ENCODE measurements at regions not wholly inside any gene's neighbourhood (a gene's known extent, or its start where the extent isn't known, plus 50 kb on each side); places are given as distances from the start of the nearest gene placed in this dataset.
"Not testable (repeated sequence)": the region's sequence is repeated elsewhere in the genome, so short reads cannot be mapped to it uniquely, and the experiment has no call there.

GRCh38 chr12:78278706-78279190, 448.1 kb downstream of the NAV3 start:
- no peak overlapping the region for H2AFZ ChIP-seq (ENCODE audit: low read length)
- no peak for DNase-seq
- H3K4me1 ChIP-seq (ENCODE audit: low read length): no peaks in the 10 kb centered on the region
- no peak overlapping the region for H3K27ac ChIP-seq (ENCODE audit: low read length)
- no peaks in the 10 kb centered on the region for H3F3A ChIP-seq (ENCODE audit: insufficient read depth, low read length)
- H3K9me3 ChIP-seq (replicated peaks; ENCODE audit: insufficient read depth, low read length): no peaks in the 10 kb centered on the region
- H3K27me3 ChIP-seq (replicated peaks; ENCODE audit: insufficient read depth, low read length): no peaks in the 10 kb centered on the region
- no peak overlapping the region for H3K4me3 ChIP-seq (ENCODE audit: low read length)
- TF ChIP-seq EZH2phosphoT487 (IDR thresholded peaks at IDR 0.05; ENCODE audit: low read length) (no peak), EZH2 (optimal IDR thresholded peaks at IDR 0.05; ENCODE audit: low read depth, low read length) (no peak)
- TF ChIP-seq, protein P1, sequence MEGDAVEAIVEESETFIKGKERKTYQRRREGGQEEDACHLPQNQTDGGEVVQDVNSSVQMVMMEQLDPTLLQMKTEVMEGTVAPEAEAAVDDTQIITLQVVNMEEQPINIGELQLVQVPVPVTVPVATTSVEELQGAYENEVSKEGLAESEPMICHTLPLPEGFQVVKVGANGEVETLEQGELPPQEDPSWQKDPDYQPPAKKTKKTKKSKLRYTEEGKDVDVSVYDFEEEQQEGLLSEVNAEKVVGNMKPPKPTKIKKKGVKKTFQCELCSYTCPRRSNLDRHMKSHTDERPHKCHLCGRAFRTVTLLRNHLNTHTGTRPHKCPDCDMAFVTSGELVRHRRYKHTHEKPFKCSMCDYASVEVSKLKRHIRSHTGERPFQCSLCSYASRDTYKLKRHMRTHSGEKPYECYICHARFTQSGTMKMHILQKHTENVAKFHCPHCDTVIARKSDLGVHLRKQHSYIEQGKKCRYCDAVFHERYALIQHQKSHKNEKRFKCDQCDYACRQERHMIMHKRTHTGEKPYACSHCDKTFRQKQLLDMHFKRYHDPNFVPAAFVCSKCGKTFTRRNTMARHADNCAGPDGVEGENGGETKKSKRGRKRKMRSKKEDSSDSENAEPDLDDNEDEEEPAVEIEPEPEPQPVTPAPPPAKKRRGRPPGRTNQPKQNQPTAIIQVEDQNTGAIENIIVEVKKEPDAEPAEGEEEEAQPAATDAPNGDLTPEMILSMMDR (IDR thresholded peaks at IDR 0.05; ENCODE audit: low read length): no peak
- no peaks in the 10 kb centered on the region for H3K36me3 ChIP-seq (replicated peaks; ENCODE audit: insufficient read depth, low read length)
- H3K4me2 ChIP-seq (ENCODE audit: low read depth, low read length): no peak overlapping the region
- H4K20me1 ChIP-seq (ENCODE audit: insufficient read depth, low read length): no peaks in the 10 kb centered on the region
- H3K9me2 ChIP-seq (replicated peaks; ENCODE audit: insufficient read depth, low read length): no peaks in the 10 kb centered on the region
- no peak overlapping the region for H3K9ac ChIP-seq (ENCODE audit: low read length)
- H3K79me2 ChIP-seq (ENCODE audit: low read length): no peaks in the 10 kb centered on the region

- Histone ChIP-seq H3K4me2 (ENCODE audit: low read depth, low read length) (no peak overlapping the region), H3K4me1 (ENCODE audit: low read length) (no peaks in the 10 kb centered on the region), H2AFZ (ENCODE audit: low read length) (no peak overlapping the region), H3K9ac (ENCODE audit: low read length) (no peak overlapping the region), H3K9me3 (replicated peaks; ENCODE audit: insufficient read depth, low read length) (no peaks in the 10 kb centered on the region), H4K20me1 (ENCODE audit: insufficient read depth, low read length) (no peaks in the 10 kb centered on the region), H3K27ac (ENCODE audit: low read length) (no peak overlapping the region), H3K9me2 (replicated peaks; ENCODE audit: insufficient read depth, low read length) (no peaks in the 10 kb centered on the region), H3K36me3 (replicated peaks; ENCODE audit: insufficient read depth, low read length) (no peaks in the 10 kb centered on the region), H3K4me3 (ENCODE audit: low read length) (no peak overlapping the region), H3K79me2 (ENCODE audit: low read length) (no peaks in the 10 kb centered on the region), H3K27me3 (replicated peaks; ENCODE audit: insufficient read depth, low read length) (no peaks in the 10 kb centered on the region), H3F3A (ENCODE audit: insufficient read depth, low read length) (no peaks in the 10 kb centered on the region)
- no peak for DNase-seq
- TF ChIP-seq EZH2 (optimal IDR thresholded peaks at IDR 0.05; ENCODE audit: low read depth, low read length) (no peak), EZH2phosphoT487 (IDR thresholded peaks at IDR 0.05; ENCODE audit: low read length) (no peak)
- TF ChIP-seq, protein P1 (IDR thresholded peaks at IDR 0.05; ENCODE audit: low read length): no peak
Observed at GRCh38 chr12:78279567-78279966, 448.9 kb downstream of the NAV3 start.

DNA sequence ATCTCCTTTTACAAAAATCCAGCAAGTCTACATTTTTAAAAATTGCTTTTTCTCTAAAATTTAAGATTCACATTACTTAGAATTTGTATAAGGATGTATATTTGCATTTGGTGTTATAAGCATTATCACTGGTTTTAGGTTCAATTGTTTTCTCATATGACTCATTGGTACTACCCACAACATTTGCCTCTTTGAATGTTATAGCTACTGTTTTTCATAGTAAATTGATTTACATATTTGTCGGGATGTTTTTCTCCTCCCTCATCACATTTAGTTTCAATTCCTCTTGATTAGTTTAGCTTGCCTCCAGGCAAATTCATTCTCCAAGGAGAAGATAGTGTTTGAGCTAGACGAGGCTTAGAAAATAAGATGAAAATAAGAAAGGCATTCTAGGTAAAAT, 450.4 kb downstream of the NAV3 start:
- H3K79me2 ChIP-seq (ENCODE audit: low read length); H3K4me2 ChIP-seq (ENCODE audit: low read depth, low read length); H2AFZ ChIP-seq (ENCODE audit: low read length); H3K27ac ChIP-seq (ENCODE audit: low read length); H3K9me3 ChIP-seq (replicated peaks; ENCODE audit: insufficient read depth, low read length); H3K27me3 ChIP-seq (replicated peaks; ENCODE audit: insufficient read depth, low read length); DNase-seq; H4K20me1 ChIP-seq (ENCODE audit: insufficient read depth, low read length); H3K9ac ChIP-seq (ENCODE audit: low read length); H3K4me3 ChIP-seq (ENCODE audit: low read length); H3K9me2 ChIP-seq (replicated peaks; ENCODE audit: insufficient read depth, low read length); H3K4me1 ChIP-seq (ENCODE audit: low read length); H3K36me3 ChIP-seq (replicated peaks; ENCODE audit: insufficient read depth, low read length); H3F3A ChIP-seq (ENCODE audit: insufficient read depth, low read length): not testable (repeated sequence)

DNA sequence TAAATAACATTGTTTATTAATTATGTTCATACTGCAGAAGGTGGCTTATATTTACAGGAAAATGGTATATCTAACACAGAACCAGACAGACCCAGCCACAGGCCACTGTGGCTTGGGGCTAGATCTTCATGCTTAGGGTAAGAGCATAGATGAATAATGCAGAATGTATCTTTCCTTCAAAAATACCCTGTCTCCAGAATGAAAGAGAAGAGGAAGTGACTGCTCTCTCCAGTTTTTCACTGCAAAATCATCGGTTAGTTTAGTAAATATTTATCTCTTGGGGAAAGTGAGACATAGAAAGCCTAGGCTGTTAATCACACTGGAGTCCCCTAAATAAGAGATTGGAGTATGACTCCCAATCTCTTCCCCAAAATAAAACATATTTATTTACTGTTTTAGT, 453.7 kb downstream of the NAV3 start:
- no peak for DNase-seq
- H3K9me3 ChIP-seq (replicated peaks; ENCODE audit: insufficient read depth, low read length): no peaks in the 10 kb centered on the region
- no peaks in the 10 kb centered on the region for H3K27me3 ChIP-seq (replicated peaks; ENCODE audit: insufficient read depth, low read length)
- no peaks in the 10 kb centered on the region for H3F3A ChIP-seq (ENCODE audit: insufficient read depth, low read length)
- H3K4me1 ChIP-seq (ENCODE audit: low read length): no peaks in the 10 kb centered on the region
- H3K9ac ChIP-seq (ENCODE audit: low read length): no peak overlapping the region
- no peaks in the 10 kb centered on the region for H4K20me1 ChIP-seq (ENCODE audit: insufficient read depth, low read length)
- TF ChIP-seq EZH2 (optimal IDR thresholded peaks at IDR 0.05; ENCODE audit: low read depth, low read length) (no peak), EZH2phosphoT487 (IDR thresholded peaks at IDR 0.05; ENCODE audit: low read length) (no peak)
- TF ChIP-seq, protein P1 (IDR thresholded peaks at IDR 0.05; ENCODE audit: low read length): no peak
- no peak overlapping the region for H3K4me2 ChIP-seq (ENCODE audit: low read depth, low read length)
- no peak overlapping the region for H3K27ac ChIP-seq (ENCODE audit: low read length)
- no peaks in the 10 kb centered on the region for H3K79me2 ChIP-seq (ENCODE audit: low read length)
- no peak overlapping the region for H2AFZ ChIP-seq (ENCODE audit: low read length)
- H3K4me3 ChIP-seq (ENCODE audit: low read length): no peak overlapping the region
- H3K9me2 ChIP-seq (replicated peaks; ENCODE audit: insufficient read depth, low read length): no peaks in the 10 kb centered on the region
- no peaks in the 10 kb centered on the region for H3K36me3 ChIP-seq (replicated peaks; ENCODE audit: insufficient read depth, low read length)
